HCT116 (cell line): ENCODE measurements at regions not wholly inside any gene's neighbourhood (a gene's known extent, or its start where the extent isn't known, plus 50 kb on each side); places are given as distances from the start of the nearest gene placed in this dataset.

Experiments
- CTCF ChIP-seq, 3 experiments: fragments of 200-600 bp in 1 of 3; sonication (generic) in 1 of 3; IDR thresholded peaks in 2 of 3; conservative IDR thresholded peaks in 1 of 3; 2 replicates each; pipeline ENCODE4 v1.5.1; 2012 to 2017; ENCODE audit warnings: low read depth in 2 of 3, low read length in 2 of 3, antibody characterized with exemption in 1 of 3, borderline replicate concordance in 1 of 3, control low read depth in 1 of 3, mild to moderate bottlenecking in 1 of 3, mixed read lengths in 1 of 3, mixed run types in 1 of 3, moderate library complexity in 1 of 3; ENCODE audit not compliant: insufficient read depth in 1 of 3
- MAX ChIP-seq: IDR thresholded peaks from 2 replicates; pipeline ENCODE4 v1.6.1; 2012
- POLR2A ChIP-seq: IDR thresholded peaks from 2 replicates; pipeline ENCODE4 v1.7.0; 2011; ENCODE audit warnings: borderline replicate concordance; ENCODE audit not compliant: insufficient read depth, insufficient read length; ENCODE audit errors: extremely low read depth
- SIN3A ChIP-seq: IDR thresholded peaks from 2 replicates; pipeline ENCODE4 v1.6.1; 2012; ENCODE audit warnings: low read depth

DNA sequence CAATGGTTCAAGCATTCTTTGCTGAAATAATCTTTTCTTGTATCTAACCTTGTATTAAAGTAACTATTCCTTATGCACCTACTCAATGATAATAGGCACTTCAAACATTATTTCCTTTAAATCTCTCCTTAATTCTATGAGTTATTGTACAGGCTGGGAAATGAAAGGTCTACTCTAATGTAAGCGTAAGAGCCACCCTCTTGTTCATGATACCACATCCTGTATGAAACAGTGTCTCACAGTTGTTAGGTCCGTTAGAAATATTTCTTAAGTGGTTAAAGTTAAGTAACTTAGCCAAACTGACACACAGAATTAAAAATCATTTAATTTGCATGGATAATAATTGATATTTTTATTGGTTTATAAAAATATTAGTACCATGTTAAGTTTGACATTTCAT is 162.5 kb upstream of the RPRM start:
- TF ChIP-seq POLR2A (no peak), MAX (no peak), CTCF (IDR thresholded peaks at IDR 0.05 in 2 of 3, conservative IDR thresholded peaks at IDR 0.05 in 1 of 3; ENCODE audit: borderline replicate concordance in 1 of 3, insufficient read depth in 1 of 3, low read depth in 2 of 3, low read length in 2 of 3) (no peak), SIN3A (no peak)
